HepG2 (cell line): ENCODE measurements at regions not wholly inside any gene's neighbourhood (a gene's known extent, or its start where the extent isn't known, plus 50 kb on each side); places are given as distances from the start of the nearest gene placed in this dataset.

Experiments used
- ATAC-seq: fragments of 200-7000 bp; cut with Tn5 transposase; 3 replicates; pipeline ENCODE4 v1.9.1; 2020; ENCODE audit warnings: mild to moderate bottlenecking, moderate library complexity
- BruUV-seq: library from RNA; stranded (reverse); fragments of 400-500 nt; replicated peaks from 2 replicates; lab custom pipeline; 2021; lab: Mats Ljungman, UMichigan
- CTCF ChIA-PET: fragments of 300-600 bp; formaldehyde crosslinking; extraction: SDS; loops from one replicate; lab custom pipeline; 2021; ENCODE audit warnings: low total read pairs, inconsistent platforms, low intra/inter-chr PET ratio; lab: Yijun Ruan, JAX
- POLR2A ChIA-PET: fragments of 350-600 bp; sonication (Branson Sonifier 250); formaldehyde crosslinking; loops from one replicate; lab custom pipeline; 2020; ENCODE audit warnings: antibody characterized with exemption, inconsistent platforms; lab: Yijun Ruan, JAX
- DNase-seq: peaks from one replicate; pipeline ENCODE4 v3.0.0-alpha.2; 2015; ENCODE audit warnings: low spot score
- FAIRE-seq: peaks from 3 replicates; lab custom pipeline; 2011; peaks lifted over from hg19 to GRCh38; lab: Jason Lieb, UNC
- H2AFZ ChIP-seq: one replicate; pipeline ENCODE4 v1.6.1; 2011; ENCODE audit warnings: low read length, inconsistent platforms
- H3K27ac ChIP-seq: fragments of 300-600 bp; 3 replicates; pipeline ENCODE4 v1.8.0; 2011; ENCODE audit warnings: mixed run types, mild to moderate bottlenecking, mixed read lengths, low read length, inconsistent platforms; ENCODE audit not compliant: insufficient read depth; ENCODE audit errors: extremely low read length
- H3K27me3 ChIP-seq, 2 experiments: fragments of 200-600 bp in 1 of 2; 2 replicates in 1 of 2; 3 replicates in 1 of 2; pipeline versions ENCODE4 v1.6.0 to v1.8.0; 2011; ENCODE audit warnings: low read length in 2 of 2, mild to moderate bottlenecking in 2 of 2, moderate library complexity in 2 of 2, inconsistent platforms in 1 of 2; ENCODE audit not compliant: insufficient read depth in 2 of 2, control insufficient read depth in 1 of 2
- H3K36me3 ChIP-seq, 2 experiments: fragments of 200-600 bp in 1 of 2; replicated peaks in 1 of 2; 2 replicates in 1 of 2; 3 replicates in 1 of 2; pipeline versions ENCODE4 v1.5.1 to v1.8.0; 2011; ENCODE audit warnings: low read length in 2 of 2, inconsistent platforms in 1 of 2; ENCODE audit not compliant: insufficient read depth in 2 of 2, control insufficient read depth in 1 of 2
- H3K4me1 ChIP-seq: 2 replicates; pipeline ENCODE4 v1.5.1; 2012; ENCODE audit warnings: low read length, inconsistent platforms; ENCODE audit not compliant: insufficient read depth
- H3K4me2 ChIP-seq: 2 replicates; pipeline ENCODE4 v1.6.0; 2011; ENCODE audit warnings: low read depth, low read length, inconsistent platforms
- H3K4me3 ChIP-seq, 3 experiments: fragments of 200-600 bp in 1 of 3; sonication (generic), shearing (Covaris generic) in 1 of 3; replicated peaks in 1 of 3; 2 replicates each; pipeline ENCODE4 v1.5.1; 2011 to 2016; ENCODE audit warnings: low read length in 3 of 3, inconsistent platforms in 2 of 3, low read depth in 2 of 3, mild to moderate bottlenecking in 2 of 3, control low read depth in 1 of 3, mixed read lengths in 1 of 3; ENCODE audit not compliant: insufficient read depth in 1 of 3
- H3K79me2 ChIP-seq: one replicate; pipeline ENCODE4 v1.6.1; 2011; ENCODE audit warnings: low read length, inconsistent platforms; ENCODE audit not compliant: insufficient read depth
- H3K9ac ChIP-seq: 2 replicates; pipeline ENCODE4 v1.6.0; 2011; ENCODE audit warnings: mild to moderate bottlenecking, low read depth, low read length, inconsistent platforms; ENCODE audit not compliant: insufficient read depth
- H3K9me3 ChIP-seq: 2 replicates; pipeline ENCODE4 v1.5.1; 2012; ENCODE audit warnings: mild to moderate bottlenecking, low read length
- H4K20me1 ChIP-seq: 2 replicates; pipeline ENCODE4 v1.6.0; 2011; ENCODE audit warnings: inconsistent platforms, mild to moderate bottlenecking, low read length, moderate library complexity; ENCODE audit not compliant: insufficient read depth
- ARNT ChIP-seq: fragments of 450-650 bp; IDR thresholded peaks from 2 replicates; pipeline ENCODE4 v1.6.1; 2017
- EEA1 ChIP-seq: sonication (generic); formaldehyde crosslinking; IDR thresholded peaks from 2 replicates; pipeline ENCODE4 v1.5.1; 2020; ENCODE audit warnings: mild to moderate bottlenecking, missing genetic modification reagents, borderline replicate concordance
- ELF4 ChIP-seq: sonication (generic); formaldehyde crosslinking; IDR thresholded peaks from 2 replicates; pipeline ENCODE4 v1.5.0; 2020; ENCODE audit warnings: missing genetic modification reagents, mild to moderate bottlenecking, moderate library complexity, borderline replicate concordance
- HNRNPH1 ChIP-seq: fragments of 200-400 bp; formaldehyde crosslinking; optimal IDR thresholded peaks from 2 replicates; pipeline ENCODE3; 2017; ENCODE audit warnings: mild to moderate bottlenecking, low read depth, low read length
- PAWR ChIP-seq: sonication (generic); formaldehyde crosslinking; IDR thresholded peaks from 2 replicates; pipeline ENCODE4 v1.4.0; 2020; ENCODE audit warnings: missing genetic modification reagents, mild to moderate bottlenecking, borderline replicate concordance
- RFX3 ChIP-seq: IDR thresholded peaks from 2 replicates; pipeline ENCODE4 v1.6.1; 2016; ENCODE audit warnings: missing biosample characterization, missing genetic modification reagents
- SAFB2 ChIP-seq: sonication (generic); formaldehyde crosslinking; IDR thresholded peaks from 2 replicates; pipeline ENCODE4 v1.5.1; 2020; ENCODE audit warnings: missing genetic modification reagents, low read depth, mild to moderate bottlenecking, borderline replicate concordance
- SKIL ChIP-seq: sonication (generic); formaldehyde crosslinking; IDR thresholded peaks from 2 replicates; pipeline ENCODE4 v1.8.0; 2022; ENCODE audit warnings: missing genetic modification reagents, mild to moderate bottlenecking, moderate library complexity, borderline replicate concordance
- SOX13 ChIP-seq, 3 experiments: fragments of 450-650 bp in 1 of 3; sonication (generic) in 1 of 3; formaldehyde crosslinking in 1 of 3; IDR thresholded peaks in 2 of 3; conservative IDR thresholded peaks in 1 of 3; 2 replicates each; pipeline versions ENCODE4 v1.5.0 to v1.6.1; 2016 to 2020; ENCODE audit warnings: antibody characterized with exemption in 1 of 3, mild to moderate bottlenecking in 1 of 3, missing compliant biosample characterization in 1 of 3, missing genetic modification reagents in 1 of 3, moderate library complexity in 1 of 3
- ZBTB7B ChIP-seq: sonication (generic); formaldehyde crosslinking; IDR thresholded peaks from 2 replicates; pipeline ENCODE4 v1.4.0; 2020; ENCODE audit warnings: missing genetic modification reagents
- ZNF441 ChIP-seq: sonication (generic); formaldehyde crosslinking; IDR thresholded peaks from 2 replicates; pipeline ENCODE4 v1.7.0; 2021; ENCODE audit warnings: missing genetic modification reagents, borderline replicate concordance
- ZNF576 ChIP-seq: sonication (generic); formaldehyde crosslinking; IDR thresholded peaks from 2 replicates; pipeline ENCODE4 v1.4.0; 2020; ENCODE audit warnings: mild to moderate bottlenecking, missing genetic modification reagents
- ZNF597 ChIP-seq: sonication (generic); formaldehyde crosslinking; IDR thresholded peaks from 2 replicates; pipeline ENCODE4 v1.5.0; 2020; ENCODE audit warnings: missing genetic modification reagents
- ZNF616 ChIP-seq: sonication (generic); formaldehyde crosslinking; IDR thresholded peaks from 2 replicates; pipeline ENCODE4 v1.5.0; 2020; ENCODE audit warnings: low read depth, mild to moderate bottlenecking, missing genetic modification reagents
- ZNF841 ChIP-seq: sonication (generic); formaldehyde crosslinking; IDR thresholded peaks from 2 replicates; pipeline ENCODE4 v1.8.1; 2023; ENCODE audit warnings: missing genetic modification reagents, borderline replicate concordance
- WGBS: methylation state at CpG from one replicate; pipeline ENCODE4 v1.1.6; 2017; ENCODE audit warnings: low lambda C conversion rate; 5-methylcytosine and 5-hydroxymethylcytosine counted together
- in situ Hi-C: cut with HindIII; loops from 2 replicates; pipeline ENCODE4 v1.10.0; 2017; ENCODE audit warnings: low pct_unique_long_range_greater_than_20kb; ENCODE audit not compliant: extremely low pct_ligation_motif_present
- intact Hi-C: fragments of 100-400 bp; cut with micrococcal nuclease; formaldehyde crosslinking; loops from one replicate; pipeline ENCODE4 v1.10.0; 2022; ENCODE audit not compliant: unreplicated experiment

- TF ChIP-seq SOX13 (IDR thresholded peaks at IDR 0.05) (no peak), SOX13 (CRISPR knock-in tag; conservative IDR thresholded peaks at IDR 0.05 in 1 of 2, IDR thresholded peaks at IDR 0.05 in 1 of 2) (no peak), ZBTB7B (CRISPR knock-in tag) (no peak), PAWR (no peak)
Measured at GRCh38 chr2:58480141-58480540, 239.0 kb upstream of the FANCL start (continued).

- TF ChIP-seq EEA1 (CRISPR knock-in tag) (no peak), ELF4 (CRISPR knock-in tag) (no peak), HNRNPH1 (no peak), ZNF841 (CRISPR knock-in tag) (no peak), ZNF576 (CRISPR knock-in tag) (no peak), ZNF616 (CRISPR knock-in tag) (no peak), SAFB2 (no peak), SKIL (CRISPR knock-in tag) (no peak), RFX3 (CRISPR knock-in tag) (no peak), ZNF597 (CRISPR knock-in tag) (no peak), ARNT (no peak), ZNF441 (no peak)
- no peaks in the 10 kb centered on the region for H3K79me2 ChIP-seq
- FAIRE-seq (no peak), ATAC-seq (no peak; the same call in 2 of the 3 replicates), DNase-seq (no peak)
- H3K36me3 ChIP-seq: no peaks in the 10 kb centered on the region
- no peak overlapping the region for H3K4me3 ChIP-seq
- POLR2A ChIA-PET: no interaction called here
- H3K27me3 ChIP-seq: no peaks in the 10 kb centered on the region
- H3K9ac ChIP-seq: no peak overlapping the region
- no peak overlapping the region for H2AFZ ChIP-seq
- CTCF ChIA-PET: no interaction called here
- 5% methylated on average over 12 of the region's 12 CpGs for WGBS
- in situ Hi-C loops (no loop called here), intact Hi-C loops (no loop called here)
- no peaks in the 10 kb centered on the region for H3K9me3 ChIP-seq
- H3K27ac ChIP-seq: no peak overlapping the region
- H4K20me1 ChIP-seq: no peaks in the 10 kb centered on the region
- H3K4me1 ChIP-seq: no peaks in the 10 kb centered on the region
- no peak overlapping the region for H3K4me2 ChIP-seq
- BruUV-seq: no TSS peak
Measured at GRCh38 chr2:58479535-58480140, 238.5 kb upstream of the FANCL start.
